ENCODE measurements at regions not wholly inside any gene's neighbourhood (a gene's known extent, or its start where the extent isn't known, plus 50 kb on each side); places are given as distances from the start of the nearest gene placed in this dataset.

DNA sequence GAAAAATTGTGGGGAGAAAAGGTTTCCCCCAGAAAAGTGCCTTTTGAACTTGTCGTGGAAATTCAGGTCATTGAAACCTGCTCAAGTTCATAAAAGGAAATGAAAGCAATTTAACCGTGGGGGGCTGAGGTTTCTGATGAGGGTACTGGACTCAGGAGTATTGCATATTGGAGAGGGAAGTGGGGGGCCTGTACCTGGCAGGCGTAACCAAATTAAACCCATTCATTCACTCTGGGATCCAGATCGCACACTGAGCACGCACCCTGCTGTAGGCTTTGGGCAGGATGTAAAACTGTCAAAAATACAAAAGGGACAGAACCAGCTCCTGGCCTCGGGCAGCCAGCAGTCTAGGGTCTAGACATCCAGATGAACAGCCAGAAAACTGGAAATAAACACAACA lies 1517.4 kb downstream of the BRD1 start:
- no peak for DNase-seq
- 63 to 66% (median 64%) methylated on average over 6 of the region's 6 CpGs for WGBS, 3 donors
- intact Hi-C loops (cut with DNase I), result no loop called here
- H3K36me3 ChIP-seq, result no peaks in the 10 kb centered on the region
- no peak for TF ChIP-seq EP300 (IDR thresholded peaks at IDR 0.05)
- no peak for TF ChIP-seq POLR2A (IDR thresholded peaks at IDR 0.05)
- TF ChIP-seq, protein P1, sequence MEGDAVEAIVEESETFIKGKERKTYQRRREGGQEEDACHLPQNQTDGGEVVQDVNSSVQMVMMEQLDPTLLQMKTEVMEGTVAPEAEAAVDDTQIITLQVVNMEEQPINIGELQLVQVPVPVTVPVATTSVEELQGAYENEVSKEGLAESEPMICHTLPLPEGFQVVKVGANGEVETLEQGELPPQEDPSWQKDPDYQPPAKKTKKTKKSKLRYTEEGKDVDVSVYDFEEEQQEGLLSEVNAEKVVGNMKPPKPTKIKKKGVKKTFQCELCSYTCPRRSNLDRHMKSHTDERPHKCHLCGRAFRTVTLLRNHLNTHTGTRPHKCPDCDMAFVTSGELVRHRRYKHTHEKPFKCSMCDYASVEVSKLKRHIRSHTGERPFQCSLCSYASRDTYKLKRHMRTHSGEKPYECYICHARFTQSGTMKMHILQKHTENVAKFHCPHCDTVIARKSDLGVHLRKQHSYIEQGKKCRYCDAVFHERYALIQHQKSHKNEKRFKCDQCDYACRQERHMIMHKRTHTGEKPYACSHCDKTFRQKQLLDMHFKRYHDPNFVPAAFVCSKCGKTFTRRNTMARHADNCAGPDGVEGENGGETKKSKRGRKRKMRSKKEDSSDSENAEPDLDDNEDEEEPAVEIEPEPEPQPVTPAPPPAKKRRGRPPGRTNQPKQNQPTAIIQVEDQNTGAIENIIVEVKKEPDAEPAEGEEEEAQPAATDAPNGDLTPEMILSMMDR (IDR thresholded peaks at IDR 0.05), result no peak
- H3K27ac ChIP-seq, result no peak overlapping the region
- H3K4me1 ChIP-seq (ENCODE audit: insufficient read depth), result peaks cover 6% of the 10 kb centered on the region
- no peaks in the 10 kb centered on the region for H3K27me3 ChIP-seq
- no peaks in the 10 kb centered on the region for H3K9me3 ChIP-seq
- no peak overlapping the region for H3K4me3 ChIP-seq

DNA sequence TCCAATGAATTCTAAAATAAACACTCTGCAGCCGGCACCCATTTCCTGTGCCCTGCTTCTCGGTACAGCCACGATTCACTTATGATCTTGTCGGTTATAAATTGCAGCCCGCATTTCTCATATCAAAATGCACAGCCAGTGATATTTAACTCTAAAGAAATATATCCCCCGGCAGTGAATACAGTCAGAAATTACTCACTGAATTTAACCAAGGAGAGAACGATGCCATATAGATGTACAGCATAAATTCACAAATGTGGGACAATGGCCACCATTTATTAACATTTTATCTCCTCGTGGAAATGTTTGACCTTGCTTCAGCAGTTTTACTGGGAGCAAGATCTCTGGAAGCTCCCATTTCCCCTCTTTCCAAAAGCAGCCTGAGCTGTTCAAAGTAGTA lies 1517.8 kb downstream of the BRD1 start:
- DNase-seq, result no peak
- no peak for TF ChIP-seq POLR2A (IDR thresholded peaks at IDR 0.05)
- TF ChIP-seq, protein P1 (IDR thresholded peaks at IDR 0.05), result no peak
- TF ChIP-seq EP300 (IDR thresholded peaks at IDR 0.05), result no peak
- H3K4me1 ChIP-seq (ENCODE audit: insufficient read depth), result peaks cover 6% of the 10 kb centered on the region
- no peak overlapping the region for H3K4me3 ChIP-seq
- no peak overlapping the region for H3K27ac ChIP-seq
- no peaks in the 10 kb centered on the region for H3K36me3 ChIP-seq
- no peaks in the 10 kb centered on the region for H3K9me3 ChIP-seq
- no peaks in the 10 kb centered on the region for H3K27me3 ChIP-seq
- intact Hi-C loops (cut with DNase I), result no loop called here
- 8 to 12% (median 12%) methylated on average over 8 of the region's 8 CpGs for WGBS, 3 donors

DNA sequence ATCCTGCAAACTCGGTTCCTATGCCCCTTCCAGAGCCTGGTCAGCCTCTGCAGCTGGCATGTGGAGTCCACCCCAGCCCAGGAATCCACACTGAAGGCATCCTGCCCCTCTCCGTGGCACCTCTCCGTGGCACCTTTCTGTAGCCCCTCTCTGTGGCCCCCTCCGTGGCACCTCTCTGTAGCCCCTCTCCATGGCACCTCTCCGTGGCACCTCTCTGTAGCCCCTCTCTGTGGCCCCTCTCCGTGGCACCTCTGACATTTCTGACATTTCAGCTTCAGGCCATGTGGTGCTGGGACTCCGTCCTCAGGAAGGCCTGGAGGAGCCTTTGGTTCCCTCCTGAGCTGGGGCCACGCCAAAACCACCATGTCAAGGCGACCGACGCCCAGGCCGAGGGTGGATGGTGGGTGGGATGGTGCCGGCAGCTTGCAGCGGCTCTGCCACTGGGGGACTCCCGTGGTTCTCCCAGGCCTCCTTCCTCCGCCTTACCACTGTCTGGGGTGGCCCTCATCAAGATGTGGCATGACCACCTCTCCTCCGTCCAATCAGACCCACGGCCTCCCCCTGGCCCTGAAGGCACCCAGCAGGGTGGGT lies 1518.5 kb downstream of the BRD1 start:
- TF ChIP-seq, protein P1 (IDR thresholded peaks at IDR 0.05), result no peak
- TF ChIP-seq POLR2A (IDR thresholded peaks at IDR 0.05), result no peak
- TF ChIP-seq EP300 (IDR thresholded peaks at IDR 0.05), result no peak
- peaks cover 6% of the 10 kb centered on the region for H3K4me1 ChIP-seq (ENCODE audit: insufficient read depth)
- WGBS, 3 donors, result 85 to 92% (median 86%) methylated on average over 18 of the region's 18 CpGs
- H3K27me3 ChIP-seq, result no peaks in the 10 kb centered on the region
- no peak for DNase-seq
- H3K4me3 ChIP-seq, result no peak overlapping the region
- H3K27ac ChIP-seq, result no peak overlapping the region
- no peaks in the 10 kb centered on the region for H3K9me3 ChIP-seq
- no peaks in the 10 kb centered on the region for H3K36me3 ChIP-seq
- intact Hi-C loops (cut with DNase I), result no loop called here

DNA sequence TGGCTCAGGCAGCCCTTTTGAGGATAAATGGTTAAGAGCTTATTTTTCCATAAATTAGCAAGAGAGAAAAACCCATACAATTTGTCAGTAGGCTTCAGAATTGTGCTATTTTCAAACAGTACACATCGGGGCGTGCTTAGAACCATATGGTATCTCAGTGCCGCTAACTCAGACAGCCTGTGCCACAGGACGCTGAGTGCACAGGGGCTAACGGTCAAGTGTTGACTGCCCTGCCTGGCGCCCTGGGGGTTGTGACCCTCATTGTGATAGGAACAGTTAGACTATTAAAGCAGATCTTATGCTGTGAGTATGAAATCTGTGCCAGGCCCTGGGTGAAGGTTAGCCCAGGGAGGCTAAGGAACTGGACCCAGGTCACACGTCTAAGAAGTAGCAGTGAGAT lies 1519.7 kb downstream of the BRD1 start:
- intact Hi-C loops (cut with DNase I), result no loop called here

More for the DNA sequence above, 1519.7 kb downstream of the BRD1 start:
- no peak for TF ChIP-seq EP300 (IDR thresholded peaks at IDR 0.05)
- TF ChIP-seq, protein P1 (IDR thresholded peaks at IDR 0.05), result no peak
- no peak for TF ChIP-seq POLR2A (IDR thresholded peaks at IDR 0.05)
- DNase-seq, result no peak
- Histone ChIP-seq H3K27ac (no peak overlapping the region), H3K4me3 (no peak overlapping the region), H3K36me3 (no peaks in the 10 kb centered on the region), H3K4me1 (ENCODE audit: insufficient read depth) (peaks cover 5% of the 10 kb centered on the region), H3K27me3 (no peaks in the 10 kb centered on the region), H3K9me3 (no peaks in the 10 kb centered on the region)
- 76 to 91% (median 82%) methylated on average over 7 of the region's 7 CpGs for WGBS, 3 donors
